ENCODE measurements at regions not wholly inside any gene's neighbourhood (a gene's known extent, or its start where the extent isn't known, plus 50 kb on each side); places are given as distances from the start of the nearest gene placed in this dataset.
"Not testable (repeated sequence)": the region's sequence is repeated elsewhere in the genome, so short reads cannot be mapped to it uniquely, and the experiment has no call there.

DNA sequence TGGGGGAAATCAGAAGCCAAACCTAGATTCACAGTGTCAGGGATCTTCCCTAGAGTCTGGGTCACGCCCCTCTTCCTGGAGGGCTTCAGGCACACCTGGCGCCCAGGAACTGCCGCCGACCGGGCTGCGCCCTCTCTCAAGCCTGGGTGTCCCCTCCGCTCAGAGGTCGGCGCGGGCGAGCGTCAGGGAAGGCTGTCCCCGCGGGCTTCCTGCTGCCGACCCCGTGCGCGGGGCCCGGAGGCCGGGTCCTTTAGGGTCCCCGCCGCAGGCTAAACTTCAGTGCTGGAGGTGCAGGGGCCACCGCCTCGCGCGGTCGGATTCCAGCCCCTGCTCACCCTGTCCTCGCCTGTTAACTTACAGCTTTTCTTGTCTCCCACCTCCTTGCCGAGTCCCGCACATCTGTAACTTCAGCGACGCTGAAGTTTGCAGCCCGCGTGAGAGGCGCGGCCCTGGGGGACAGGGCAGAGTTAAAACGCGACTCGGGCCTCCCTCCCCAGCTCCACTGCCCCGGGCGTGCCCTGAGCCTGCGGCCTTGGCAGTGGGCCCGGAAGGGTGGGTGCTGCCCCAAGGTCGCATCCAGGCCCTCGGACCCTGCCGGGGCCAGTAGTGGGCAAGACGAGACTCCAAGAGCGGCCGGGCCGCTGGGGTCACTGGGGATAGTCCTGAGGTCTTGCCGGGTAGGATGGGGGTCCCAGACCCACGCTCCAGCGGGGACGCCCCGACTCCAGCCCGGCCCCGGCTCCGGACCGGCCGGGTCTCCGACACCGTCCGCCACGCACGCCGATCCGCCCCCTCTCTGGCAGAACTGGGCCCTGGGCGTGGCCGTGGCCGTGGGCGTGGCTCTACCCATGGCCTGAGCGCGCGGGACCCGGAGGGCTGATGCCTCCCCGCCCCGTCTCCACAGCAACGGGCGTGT is 95.6 kb upstream of the ZNF98 start:
- no peak overlapping the region for H3K27ac ChIP-seq
- TF ChIP-seq, protein P1, sequence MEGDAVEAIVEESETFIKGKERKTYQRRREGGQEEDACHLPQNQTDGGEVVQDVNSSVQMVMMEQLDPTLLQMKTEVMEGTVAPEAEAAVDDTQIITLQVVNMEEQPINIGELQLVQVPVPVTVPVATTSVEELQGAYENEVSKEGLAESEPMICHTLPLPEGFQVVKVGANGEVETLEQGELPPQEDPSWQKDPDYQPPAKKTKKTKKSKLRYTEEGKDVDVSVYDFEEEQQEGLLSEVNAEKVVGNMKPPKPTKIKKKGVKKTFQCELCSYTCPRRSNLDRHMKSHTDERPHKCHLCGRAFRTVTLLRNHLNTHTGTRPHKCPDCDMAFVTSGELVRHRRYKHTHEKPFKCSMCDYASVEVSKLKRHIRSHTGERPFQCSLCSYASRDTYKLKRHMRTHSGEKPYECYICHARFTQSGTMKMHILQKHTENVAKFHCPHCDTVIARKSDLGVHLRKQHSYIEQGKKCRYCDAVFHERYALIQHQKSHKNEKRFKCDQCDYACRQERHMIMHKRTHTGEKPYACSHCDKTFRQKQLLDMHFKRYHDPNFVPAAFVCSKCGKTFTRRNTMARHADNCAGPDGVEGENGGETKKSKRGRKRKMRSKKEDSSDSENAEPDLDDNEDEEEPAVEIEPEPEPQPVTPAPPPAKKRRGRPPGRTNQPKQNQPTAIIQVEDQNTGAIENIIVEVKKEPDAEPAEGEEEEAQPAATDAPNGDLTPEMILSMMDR (IDR thresholded peaks at IDR 0.05): no peak
- intact Hi-C loops (cut with DNase I): no loop called here
- H3K27me3 ChIP-seq: no peaks in the 10 kb centered on the region
- H3K4me1 ChIP-seq: no peaks in the 10 kb centered on the region
- DNase-seq (peak in 1 of 6 donors; percentile 41), FAIRE-seq (no peak), ATAC-seq (peak in 3 of 4 donors; percentile 14 to 56 (median 33))
- H3K9me3 ChIP-seq: no peaks in the 10 kb centered on the region
- 64 to 69% methylated on average over 77 to 79 of the region's 79 CpGs for WGBS, 2 donors
- no peaks in the 10 kb centered on the region for H3K36me3 ChIP-seq
- H3K4me3 ChIP-seq: peak overlapping the region in 1 of 4 donors; percentile 22

DNA sequence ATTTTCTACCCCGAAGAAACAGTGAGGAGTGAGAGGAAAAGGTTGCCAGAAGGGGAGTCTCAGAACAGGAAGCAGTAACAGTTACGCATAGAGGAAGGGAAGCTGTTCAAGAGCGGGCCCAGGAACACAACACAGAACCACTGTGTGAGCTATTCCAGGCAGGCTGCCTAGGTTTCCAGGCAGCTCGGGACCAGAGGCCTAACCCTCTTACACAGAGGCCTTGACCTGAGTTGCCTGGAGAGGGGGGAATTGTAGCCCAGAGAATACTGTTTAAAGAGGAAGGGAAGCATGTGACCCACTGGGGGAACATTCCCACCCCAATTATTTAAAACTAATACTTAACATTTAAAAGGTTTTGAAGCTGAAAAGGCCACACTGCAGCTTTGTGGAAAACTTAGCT is 93.3 kb upstream of the ZNF98 start:
- no peaks in the 10 kb centered on the region for H3K27me3 ChIP-seq
- DNase-seq: no peak
- no peak overlapping the region for H3K27ac ChIP-seq
- intact Hi-C loops (cut with DNase I): no loop called here
- no peaks in the 10 kb centered on the region for H3K9me3 ChIP-seq
- no peak for ATAC-seq
- H3K36me3 ChIP-seq: no peaks in the 10 kb centered on the region
- H3K4me1 ChIP-seq: no peaks in the 10 kb centered on the region
- no peak for FAIRE-seq
- WGBS, 2 donors: 70 to 86% methylated on average over 4 of the region's 4 CpGs
- no peak overlapping the region for H3K4me3 ChIP-seq
- TF ChIP-seq, protein P1 (IDR thresholded peaks at IDR 0.05): no peak

DNA sequence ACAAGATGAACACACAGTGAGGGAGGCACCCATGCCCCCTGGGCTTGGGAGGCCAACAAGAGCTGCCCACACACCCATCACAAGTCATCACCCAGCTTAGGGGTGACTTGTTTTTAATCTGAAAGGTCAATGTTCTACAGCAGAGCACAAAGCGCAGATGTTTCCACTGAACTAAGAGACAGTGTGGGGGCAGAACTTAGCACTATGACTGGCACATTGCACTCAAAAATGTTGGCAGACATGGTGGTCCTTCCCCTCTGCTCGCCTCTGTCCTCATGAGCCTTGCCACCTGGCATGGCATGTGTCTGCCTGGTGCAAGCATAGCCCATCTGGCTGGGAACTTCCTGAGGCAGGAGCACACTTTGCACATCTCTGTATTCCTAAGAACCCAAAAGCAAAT is 81.4 kb upstream of the ZNF98 start:
- intact Hi-C loops (cut with DNase I): no loop called here
- H3K27me3 ChIP-seq: no peaks in the 10 kb centered on the region
- TF ChIP-seq, protein P1 (IDR thresholded peaks at IDR 0.05): no peak
- H3K9me3 ChIP-seq: no peaks in the 10 kb centered on the region
- FAIRE-seq: no peak
- WGBS, 2 donors: 79 to 90% methylated on average over 2 of the region's 2 CpGs
- H3K4me3 ChIP-seq: no peak overlapping the region
- H3K4me1 ChIP-seq: no peaks in the 10 kb centered on the region
- H3K36me3 ChIP-seq: peaks cover 0 to 14% (median 4%) of the 10 kb centered on the region in 3 donors
- ATAC-seq: no peak
- no peak overlapping the region for H3K27ac ChIP-seq
- no peak for DNase-seq

DNA sequence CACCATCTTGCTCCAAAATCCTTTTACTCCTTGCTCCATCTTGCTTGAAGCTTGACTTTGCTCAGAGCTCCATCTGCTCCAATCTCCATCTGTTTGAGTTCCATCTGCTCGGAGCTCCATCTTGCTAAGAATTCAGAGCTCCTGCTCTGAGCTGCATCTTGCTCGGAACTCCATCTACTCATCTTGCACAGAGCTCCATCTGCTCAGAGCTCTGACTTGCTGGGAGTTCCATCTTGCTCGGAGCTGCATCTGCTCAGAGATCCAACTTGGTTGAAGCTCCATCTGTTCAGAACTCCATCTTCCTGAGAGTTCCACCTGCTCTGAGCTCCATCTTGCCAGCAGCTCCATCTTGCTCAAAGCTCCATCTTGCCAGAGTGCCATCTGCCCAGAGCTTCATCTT is 80.6 kb upstream of the ZNF98 start:
- Histone ChIP-seq H3K27me3 (no peaks in the 10 kb centered on the region), H3K36me3 (peaks cover 0 to 12% (median 4%) of the 10 kb centered on the region in 3 donors), H3K4me3 (no peak overlapping the region), H3K27ac (no peak overlapping the region), H3K9me3 (no peaks in the 10 kb centered on the region), H3K4me1 (no peaks in the 10 kb centered on the region)
- intact Hi-C loops (cut with DNase I): no loop called here
- TF ChIP-seq, protein P1 (IDR thresholded peaks at IDR 0.05): no peak
- DNase-seq: no peak
- no peak for ATAC-seq
- no peak for FAIRE-seq
- WGBS, 2 donors: 82 to 85% methylated on average over 3 of the region's 3 CpGs

DNA sequence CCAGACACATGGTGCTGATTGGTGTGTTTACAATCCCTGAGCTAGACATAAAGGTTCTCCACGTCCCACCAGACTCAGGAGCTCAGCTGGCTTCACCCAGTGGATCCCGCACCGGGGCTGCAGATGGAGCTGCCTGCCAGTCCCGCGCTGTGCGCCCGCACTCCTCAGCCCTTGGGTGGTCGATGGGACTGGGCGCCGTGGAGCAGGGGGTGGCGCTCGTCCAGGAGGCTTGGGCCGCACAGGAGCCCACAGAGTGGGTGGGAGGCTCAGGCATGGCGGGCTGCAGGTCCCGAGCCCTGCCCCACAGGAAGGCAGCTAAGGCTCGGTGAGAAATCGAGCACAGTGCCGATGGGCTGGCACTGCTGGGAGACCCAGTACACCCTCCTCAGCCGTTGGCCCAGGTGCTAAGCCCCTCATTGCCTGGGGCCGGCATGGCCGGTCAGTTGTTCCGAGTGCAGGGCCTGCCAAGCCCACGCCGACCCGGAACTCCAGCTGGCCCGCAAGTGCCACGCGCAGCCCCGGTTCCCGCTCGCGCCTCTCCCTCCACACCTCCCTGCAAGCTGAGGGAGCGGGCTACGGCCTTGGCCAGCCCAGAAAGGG is 76.8 kb upstream of the ZNF98 start:
- H3K27me3 ChIP-seq; H3K4me3 ChIP-seq; H3K9me3 ChIP-seq; H3K27ac ChIP-seq; DNase-seq; FAIRE-seq; intact Hi-C loops (cut with DNase I); ATAC-seq; H3K4me1 ChIP-seq: not testable (repeated sequence)
- 91 to 94% methylated on average over 34 of the region's 34 CpGs for WGBS, 2 donors
- peaks cover 0 to 22% (median 0%) of the 10 kb centered on the region in 3 donors for H3K36me3 ChIP-seq
